Brain microvascular endothelial cell (primary cell): ENCODE measurements at regions not wholly inside any gene's neighbourhood (a gene's known extent, or its start where the extent isn't known, plus 50 kb on each side); places are given as distances from the start of the nearest gene placed in this dataset.

Experiments used
- DNase-seq: peaks from one replicate; pipeline ENCODE4 v3.0.0-alpha.2; 2020
- H3K27ac ChIP-seq: fragments of 250-450 bp; sonication (Bioruptor Pico); 2 replicates; pipeline ENCODE4 v1.5.1; 2020; ENCODE audit warnings: mild to moderate bottlenecking, moderate library complexity
- H3K27me3 ChIP-seq: fragments of 250-450 bp; sonication (Bioruptor Pico); replicated peaks from 2 replicates; pipeline ENCODE4 v1.5.1; 2020; ENCODE audit warnings: mild to moderate bottlenecking
- H3K36me3 ChIP-seq: fragments of 250-450 bp; sonication (Bioruptor Pico); replicated peaks from 2 replicates; pipeline ENCODE4 v1.5.1; 2020; ENCODE audit warnings: mild to moderate bottlenecking
- H3K4me3 ChIP-seq: 2 replicates; pipeline ENCODE4 v1.5.1; 2011; ENCODE audit warnings: low read depth, mild to moderate bottlenecking, control low read depth, low read length, moderate library complexity
- in situ Hi-C: cut with HindIII; loops from 2 replicates; pipeline ENCODE4 v1.10.0; 2017; ENCODE audit warnings: low sequenced_read_pairs, low pct_ligation_motif_present
- TF ChIP-seq, protein P1 (sequence below): IDR thresholded peaks from 2 replicates; pipeline ENCODE4 v1.5.1; 2011; ENCODE audit warnings: low read depth, mild to moderate bottlenecking, moderate library complexity, low read length, control low read depth, inconsistent platforms; ENCODE audit errors: missing control alignments

DNA sequence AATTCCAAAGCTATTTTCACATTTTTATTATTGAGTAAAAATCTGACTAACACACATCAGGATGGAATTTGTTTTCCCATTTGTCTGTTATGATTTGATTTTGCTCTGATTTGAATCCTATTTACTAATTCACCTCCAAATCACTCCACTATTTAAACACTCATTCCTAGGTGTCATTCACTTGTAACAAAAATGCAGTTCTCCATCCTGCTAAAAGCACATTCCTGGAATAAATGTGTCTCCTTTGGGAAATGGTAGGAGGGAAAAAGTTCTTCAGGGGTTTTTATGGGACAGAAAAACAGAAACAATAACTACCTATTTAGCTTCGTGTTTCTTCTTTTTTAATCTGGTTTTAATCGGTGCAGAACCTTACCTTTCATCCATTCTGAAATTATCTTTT, 494.1 kb upstream of the CITED2 start:
- H3K27ac ChIP-seq: no peak overlapping the region
- H3K36me3 ChIP-seq: no peaks in the 10 kb centered on the region
- H3K4me3 ChIP-seq: no peak overlapping the region
- TF ChIP-seq, protein P1, sequence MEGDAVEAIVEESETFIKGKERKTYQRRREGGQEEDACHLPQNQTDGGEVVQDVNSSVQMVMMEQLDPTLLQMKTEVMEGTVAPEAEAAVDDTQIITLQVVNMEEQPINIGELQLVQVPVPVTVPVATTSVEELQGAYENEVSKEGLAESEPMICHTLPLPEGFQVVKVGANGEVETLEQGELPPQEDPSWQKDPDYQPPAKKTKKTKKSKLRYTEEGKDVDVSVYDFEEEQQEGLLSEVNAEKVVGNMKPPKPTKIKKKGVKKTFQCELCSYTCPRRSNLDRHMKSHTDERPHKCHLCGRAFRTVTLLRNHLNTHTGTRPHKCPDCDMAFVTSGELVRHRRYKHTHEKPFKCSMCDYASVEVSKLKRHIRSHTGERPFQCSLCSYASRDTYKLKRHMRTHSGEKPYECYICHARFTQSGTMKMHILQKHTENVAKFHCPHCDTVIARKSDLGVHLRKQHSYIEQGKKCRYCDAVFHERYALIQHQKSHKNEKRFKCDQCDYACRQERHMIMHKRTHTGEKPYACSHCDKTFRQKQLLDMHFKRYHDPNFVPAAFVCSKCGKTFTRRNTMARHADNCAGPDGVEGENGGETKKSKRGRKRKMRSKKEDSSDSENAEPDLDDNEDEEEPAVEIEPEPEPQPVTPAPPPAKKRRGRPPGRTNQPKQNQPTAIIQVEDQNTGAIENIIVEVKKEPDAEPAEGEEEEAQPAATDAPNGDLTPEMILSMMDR: no peak
- DNase-seq: no peak
- H3K27me3 ChIP-seq: no peaks in the 10 kb centered on the region
- in situ Hi-C loops: no loop called here

DNA sequence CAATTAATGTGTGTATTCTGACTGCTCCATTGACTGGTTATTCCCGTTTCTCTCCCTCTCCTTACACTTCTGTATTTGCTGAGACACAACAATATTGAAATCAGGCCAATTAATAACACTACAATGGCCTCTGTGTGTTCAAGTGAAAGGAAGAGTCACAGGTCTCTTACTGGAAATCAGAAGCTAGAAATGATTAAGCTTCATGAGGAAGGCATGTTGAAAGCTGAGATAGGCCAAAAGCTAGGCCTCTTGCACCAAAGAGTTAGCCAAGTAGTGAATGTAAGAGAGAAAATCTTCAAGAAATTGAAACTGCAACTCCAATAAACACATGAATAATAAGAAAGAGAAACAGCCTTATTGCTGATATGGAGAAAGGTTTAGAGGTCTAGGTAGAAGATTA, 489.5 kb upstream of the CITED2 start:
- TF ChIP-seq, protein P1: no peak
- Histone ChIP-seq H3K36me3 (no peaks in the 10 kb centered on the region), H3K4me3 (no peak overlapping the region), H3K27ac (no peak overlapping the region), H3K27me3 (no peaks in the 10 kb centered on the region)
- in situ Hi-C loops: no loop called here
- no peak for DNase-seq

DNA sequence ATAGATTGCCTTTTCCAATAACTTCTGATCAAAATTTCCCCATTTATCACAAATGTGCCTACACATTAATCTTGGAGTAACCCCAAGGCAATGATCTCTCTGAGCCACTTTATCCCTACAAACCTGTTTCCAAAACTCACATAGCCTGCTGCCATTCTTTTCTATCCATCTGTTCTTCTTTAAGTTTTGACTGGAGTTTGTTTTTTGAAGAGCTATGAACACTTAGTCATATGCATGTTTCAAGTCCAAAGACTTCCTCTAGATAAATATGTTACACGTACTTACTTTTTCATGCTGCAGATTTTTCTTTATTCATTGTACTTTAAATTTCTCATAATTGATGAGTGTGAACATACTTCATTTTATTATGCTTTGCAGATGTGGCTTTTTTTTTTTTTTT, 488.9 kb upstream of the CITED2 start:
- in situ Hi-C loops: no loop called here
- Histone ChIP-seq H3K36me3 (no peaks in the 10 kb centered on the region), H3K4me3 (no peak overlapping the region), H3K27ac (no peak overlapping the region), H3K27me3 (no peaks in the 10 kb centered on the region)
- TF ChIP-seq, protein P1: no peak
- no peak for DNase-seq

DNA sequence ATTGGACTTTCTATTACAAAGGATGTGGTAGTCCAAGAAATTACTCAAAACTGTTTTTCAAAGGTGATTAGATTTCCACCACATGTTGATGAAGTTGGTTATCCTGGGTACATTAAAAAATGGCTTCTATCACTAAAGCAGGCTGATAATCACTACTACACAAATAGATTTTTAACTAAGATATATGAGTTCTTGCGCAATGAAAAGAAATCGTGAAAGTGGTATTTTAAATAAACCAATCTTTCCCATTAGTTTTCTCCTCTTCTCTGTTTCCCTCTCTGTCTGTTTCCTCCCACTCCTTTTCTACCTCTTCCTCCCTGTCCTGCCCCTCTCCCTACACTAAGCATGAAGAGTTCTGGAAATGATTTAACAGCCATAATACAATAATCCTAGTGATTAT, 487.9 kb upstream of the CITED2 start:
- Histone ChIP-seq H3K27ac (no peak overlapping the region), H3K27me3 (no peaks in the 10 kb centered on the region), H3K4me3 (no peak overlapping the region), H3K36me3 (no peaks in the 10 kb centered on the region)
- no peak for DNase-seq
- in situ Hi-C loops: no loop called here
- TF ChIP-seq, protein P1: no peak

- Histone ChIP-seq H3K27me3 (no peaks in the 10 kb centered on the region), H3K4me3 (no peak overlapping the region), H3K27ac (no peak overlapping the region), H3K36me3 (no peaks in the 10 kb centered on the region)
- TF ChIP-seq, protein P1: no peak
- no peak for DNase-seq
- in situ Hi-C loops: no loop called here
These were observed 485.8 kb upstream of the CITED2 start for GRCh38 chr6:139860203-139860602.

DNA sequence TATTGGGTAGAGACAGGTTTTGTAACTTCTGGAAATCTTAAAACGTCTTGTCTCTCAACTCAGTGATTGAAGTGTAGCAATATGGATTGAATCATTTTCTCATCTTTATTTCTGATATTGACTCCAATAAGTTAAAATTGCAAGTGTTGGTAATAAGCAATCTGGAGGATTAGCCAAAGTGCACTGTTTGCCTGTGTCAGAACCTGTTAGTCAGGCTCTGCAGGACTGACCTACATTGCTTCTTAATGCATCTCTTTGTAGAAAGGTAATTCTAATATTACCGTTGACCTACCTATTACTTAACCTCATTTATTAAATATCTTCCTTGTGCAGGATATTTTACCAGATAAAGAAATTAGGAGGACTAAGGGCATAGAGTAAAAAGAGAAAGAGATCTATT, 484.0 kb upstream of the CITED2 start:
- TF ChIP-seq, protein P1: no peak
- no peaks in the 10 kb centered on the region for H3K36me3 ChIP-seq
- no peaks in the 10 kb centered on the region for H3K27me3 ChIP-seq
- H3K4me3 ChIP-seq: no peak overlapping the region
- no peak overlapping the region for H3K27ac ChIP-seq
- DNase-seq: no peak
- in situ Hi-C loops: no loop called here
